H9 (cell line): ENCODE measurements at regions not wholly inside any gene's neighbourhood (a gene's known extent, or its start where the extent isn't known, plus 50 kb on each side); places are given as distances from the start of the nearest gene placed in this dataset.

Experiments
- DNase-seq: peaks from one replicate; pipeline ENCODE4 v3.0.0-alpha.2; 2017
- H2AFZ ChIP-seq: one replicate; pipeline ENCODE4 v1.6.1; 2013; ENCODE audit warnings: mild to moderate bottlenecking, low read length, control low read depth, moderate library complexity
- H2AK5ac ChIP-seq: 2 replicates; pipeline ENCODE4 v1.6.1; 2013; ENCODE audit warnings: low read length, control low read depth, mixed read lengths; ENCODE audit not compliant: insufficient read length
- H2BK120ac ChIP-seq: one replicate; pipeline ENCODE4 v1.6.1; 2013; ENCODE audit warnings: low read depth, mild to moderate bottlenecking, low read length, control low read depth, inconsistent platforms; ENCODE audit not compliant: poor library complexity, severe bottlenecking
- H2BK12ac ChIP-seq: 2 replicates; pipeline ENCODE4 v1.6.1; 2013; ENCODE audit warnings: low read length, control low read depth, mixed read lengths, low read depth; ENCODE audit not compliant: insufficient read length
- H2BK15ac ChIP-seq: 2 replicates; pipeline ENCODE4 v1.6.1; 2013; ENCODE audit warnings: low read depth, low read length, control low read depth
- H2BK20ac ChIP-seq: one replicate; pipeline ENCODE4 v1.6.1; 2013; ENCODE audit warnings: low read depth, mild to moderate bottlenecking, low read length, control low read depth, inconsistent platforms; ENCODE audit not compliant: poor library complexity, severe bottlenecking
- H2BK5ac ChIP-seq: 2 replicates; pipeline ENCODE4 v1.6.1; 2013; ENCODE audit warnings: low read length, control low read depth, mixed read lengths; ENCODE audit not compliant: insufficient read length
- H3K14ac ChIP-seq: 2 replicates; pipeline ENCODE4 v1.6.1; 2013; ENCODE audit warnings: low read length, control low read depth; ENCODE audit not compliant: insufficient read depth
- H3K18ac ChIP-seq: 2 replicates; pipeline ENCODE4 v1.6.1; 2013; ENCODE audit warnings: low read depth, mild to moderate bottlenecking, mixed read lengths, low read length, control low read depth; ENCODE audit not compliant: insufficient read length
- H3K23ac ChIP-seq: 2 replicates; pipeline ENCODE4 v1.6.1; 2013; ENCODE audit warnings: low read length, control low read depth, mixed read lengths, low read depth; ENCODE audit not compliant: insufficient read length
- H3K23me2 ChIP-seq: 2 replicates; pipeline ENCODE4 v1.6.1; 2013; ENCODE audit warnings: low read depth, mild to moderate bottlenecking, mixed read lengths, low read length, control low read depth; ENCODE audit not compliant: insufficient read length, poor library complexity, severe bottlenecking
- H3K27ac ChIP-seq: 2 replicates; pipeline ENCODE4 v1.5.1; 2013; ENCODE audit warnings: low read length, control low read depth, mixed read lengths, low read depth; ENCODE audit not compliant: insufficient read length
- H3K27me3 ChIP-seq: 2 replicates; pipeline ENCODE4 v1.6.1; 2013; ENCODE audit warnings: low read length, control low read depth, inconsistent platforms; ENCODE audit not compliant: insufficient read depth
- H3K4ac ChIP-seq: 2 replicates; pipeline ENCODE4 v1.6.1; 2013; ENCODE audit warnings: low read depth, mild to moderate bottlenecking, control low read depth, inconsistent platforms, low read length, moderate library complexity
- H3K4me1 ChIP-seq: 2 replicates; pipeline ENCODE4 v1.6.1; 2013; ENCODE audit warnings: low read length, control low read depth, inconsistent platforms; ENCODE audit not compliant: insufficient read depth
- H3K4me2 ChIP-seq: 2 replicates; pipeline ENCODE4 v1.6.1; 2013; ENCODE audit warnings: low read length, control low read depth, mixed read lengths; ENCODE audit not compliant: insufficient read length, insufficient read depth
- H3K56ac ChIP-seq: 2 replicates; pipeline ENCODE4 v1.6.1; 2013; ENCODE audit warnings: low read depth, mild to moderate bottlenecking, mixed read lengths, low read length, control low read depth; ENCODE audit not compliant: insufficient read length
- H3K79me1 ChIP-seq: 2 replicates; pipeline ENCODE4 v1.6.1; 2013; ENCODE audit warnings: low read depth, mild to moderate bottlenecking, moderate library complexity, low read length, control low read depth, inconsistent platforms; ENCODE audit not compliant: insufficient read depth, poor library complexity, severe bottlenecking
- H3K79me2 ChIP-seq: 2 replicates; pipeline ENCODE4 v1.6.1; 2013; ENCODE audit warnings: low read length, control low read depth, inconsistent platforms; ENCODE audit not compliant: insufficient read depth
- H3K9ac ChIP-seq: 2 replicates; pipeline ENCODE4 v1.6.1; 2013; ENCODE audit warnings: low read length, control low read depth, mixed read lengths; ENCODE audit not compliant: insufficient read length; ENCODE audit errors: extremely low read depth
- H3K9me3 ChIP-seq: one replicate; pipeline ENCODE4 v1.6.1; 2013; ENCODE audit warnings: low read depth, low read length, inconsistent platforms; ENCODE audit not compliant: control insufficient read depth
- H3T11ph ChIP-seq: one replicate; pipeline ENCODE4 v1.6.1; 2013; ENCODE audit warnings: mild to moderate bottlenecking, low read length, control low read depth, inconsistent platforms
- H4K20me1 ChIP-seq: one replicate; pipeline ENCODE4 v1.6.1; 2013; ENCODE audit not compliant: control insufficient read depth, insufficient read length, insufficient read depth
- H4K5ac ChIP-seq: 2 replicates; pipeline ENCODE4 v1.6.1; 2013; ENCODE audit warnings: low read depth, mild to moderate bottlenecking, mixed read lengths, low read length, control low read depth; ENCODE audit not compliant: insufficient read length
- H4K8ac ChIP-seq: replicated peaks from 2 replicates; pipeline ENCODE4 v1.6.1; 2013; ENCODE audit warnings: low read length, control low read depth, mixed read lengths, low read depth; ENCODE audit not compliant: insufficient read length
- H4K91ac ChIP-seq: 2 replicates; pipeline ENCODE4 v1.6.1; 2013; ENCODE audit warnings: low read depth, mild to moderate bottlenecking, moderate library complexity, mixed read lengths, low read length, control low read depth; ENCODE audit not compliant: insufficient read length
- H3K27ac Mint-ChIP-seq, 3 experiments: 2 replicates in 2 of 3; 3 replicates in 1 of 3; pipeline ENCODE4 v1.8.0; 2020 to 2021; ENCODE audit warnings: mixed read lengths in 3 of 3, mild to moderate bottlenecking in 1 of 3, moderate library complexity in 1 of 3
- H3K27me3 Mint-ChIP-seq: 2 replicates; pipeline ENCODE4 v1.8.0; 2021; ENCODE audit warnings: low read depth, mild to moderate bottlenecking, moderate library complexity, mixed read lengths
- H3K36me3 Mint-ChIP-seq, 3 experiments: 2 replicates in 2 of 3; 3 replicates in 1 of 3; pipeline ENCODE4 v1.8.0; 2020 to 2021; ENCODE audit warnings: low read depth in 3 of 3, mixed read lengths in 3 of 3; ENCODE audit not compliant: insufficient read depth in 1 of 3
- H3K4me1 Mint-ChIP-seq, 2 experiments: 2 replicates each; pipeline ENCODE4 v1.8.0; 2020; ENCODE audit warnings: mixed read lengths in 2 of 2
- H3K4me3 Mint-ChIP-seq, 2 experiments: 2 replicates in 1 of 2; 3 replicates in 1 of 2; pipeline ENCODE4 v1.8.0; 2020 to 2021; ENCODE audit warnings: mild to moderate bottlenecking in 2 of 2, mixed read lengths in 2 of 2, moderate library complexity in 1 of 2
- H3K9me3 Mint-ChIP-seq, 2 experiments: 2 replicates in 1 of 2; 3 replicates in 1 of 2; pipeline ENCODE4 v1.8.0; 2020; ENCODE audit warnings: mild to moderate bottlenecking in 2 of 2, mixed read lengths in 2 of 2, moderate library complexity in 1 of 2
- WGBS: extraction: QIAGEN DNeasy Blood & Tissue Kit; methylation state at CpG from one replicate; pipeline ENCODE4 v1.1.7; 2013; ENCODE audit warnings: missing lambda C conversion rate, low lambda C conversion rate, mixed read lengths; ENCODE audit not compliant: insufficient read length; ENCODE audit errors: extremely low coverage; 5-methylcytosine and 5-hydroxymethylcytosine counted together
- TF ChIP-seq, protein P1 (sequence below): fragments of 200-600 bp; sonication (generic); conservative IDR thresholded peaks from 3 replicates; pipeline ENCODE4 v1.8.0; 2021; ENCODE audit warnings: antibody characterized with exemption, mild to moderate bottlenecking

DNA sequence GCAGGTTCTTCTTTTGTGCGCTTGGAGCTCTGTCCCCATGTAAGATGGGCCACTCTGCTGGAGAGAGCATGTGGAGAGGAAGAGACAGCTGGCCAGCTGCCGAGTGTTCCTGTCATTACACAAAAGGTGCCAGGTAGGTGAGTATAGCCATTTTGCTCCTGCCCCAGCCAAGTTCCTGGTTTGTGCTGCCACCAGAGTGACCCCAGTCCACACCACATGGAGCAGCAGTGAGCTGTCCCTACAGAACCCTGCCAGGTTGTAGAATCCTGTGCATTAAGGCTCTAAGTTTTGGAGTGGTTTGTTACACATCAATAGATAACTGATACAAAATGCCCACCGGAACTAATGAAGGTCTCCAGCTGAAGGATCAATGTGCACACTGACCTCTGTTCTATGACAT is 84.6 kb upstream of the GHITM start:
- peak; percentile 40 for DNase-seq
- H4K8ac ChIP-seq = no peak overlapping the region
- H2AFZ ChIP-seq = no peak overlapping the region
- H4K91ac ChIP-seq = no peak overlapping the region
- no peak overlapping the region for H4K5ac ChIP-seq
- no peak overlapping the region for H3K56ac ChIP-seq
- H2BK5ac ChIP-seq = no peak overlapping the region
- no peak overlapping the region for H3K4me2 ChIP-seq
- no peak overlapping the region for H3K18ac ChIP-seq
- H2BK12ac ChIP-seq = no peak overlapping the region
- H3K36me3 Mint-ChIP-seq = no peaks in the 10 kb centered on the region
- no peaks in the 10 kb centered on the region; the same call in 1 of the 2 replicates for H3K4me1 ChIP-seq
- no peak overlapping the region for H3K23ac ChIP-seq
- no peaks in the 10 kb centered on the region for H3K79me2 ChIP-seq
- H3K27me3 ChIP-seq = no peaks in the 10 kb centered on the region
- H2BK120ac ChIP-seq = no peak overlapping the region
- no peak overlapping the region for H3K4ac ChIP-seq
- H3K23me2 ChIP-seq = no peaks in the 10 kb centered on the region
- TF ChIP-seq, protein P1, sequence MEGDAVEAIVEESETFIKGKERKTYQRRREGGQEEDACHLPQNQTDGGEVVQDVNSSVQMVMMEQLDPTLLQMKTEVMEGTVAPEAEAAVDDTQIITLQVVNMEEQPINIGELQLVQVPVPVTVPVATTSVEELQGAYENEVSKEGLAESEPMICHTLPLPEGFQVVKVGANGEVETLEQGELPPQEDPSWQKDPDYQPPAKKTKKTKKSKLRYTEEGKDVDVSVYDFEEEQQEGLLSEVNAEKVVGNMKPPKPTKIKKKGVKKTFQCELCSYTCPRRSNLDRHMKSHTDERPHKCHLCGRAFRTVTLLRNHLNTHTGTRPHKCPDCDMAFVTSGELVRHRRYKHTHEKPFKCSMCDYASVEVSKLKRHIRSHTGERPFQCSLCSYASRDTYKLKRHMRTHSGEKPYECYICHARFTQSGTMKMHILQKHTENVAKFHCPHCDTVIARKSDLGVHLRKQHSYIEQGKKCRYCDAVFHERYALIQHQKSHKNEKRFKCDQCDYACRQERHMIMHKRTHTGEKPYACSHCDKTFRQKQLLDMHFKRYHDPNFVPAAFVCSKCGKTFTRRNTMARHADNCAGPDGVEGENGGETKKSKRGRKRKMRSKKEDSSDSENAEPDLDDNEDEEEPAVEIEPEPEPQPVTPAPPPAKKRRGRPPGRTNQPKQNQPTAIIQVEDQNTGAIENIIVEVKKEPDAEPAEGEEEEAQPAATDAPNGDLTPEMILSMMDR = peak; percentile 45
- no peaks in the 10 kb centered on the region; the same call in 1 of the 2 replicates for H3K27me3 Mint-ChIP-seq
- H2BK20ac ChIP-seq = no peak overlapping the region
- no CpG with 5 or more reads among the region's 3 CpGs for WGBS
- no peak overlapping the region for H3T11ph ChIP-seq
- H3K14ac ChIP-seq = no peak overlapping the region
- H3K9me3 Mint-ChIP-seq = no peaks in the 10 kb centered on the region; a peak in 1 of 5 replicates
- no peak overlapping the region for H3K27ac Mint-ChIP-seq
- H3K4me1 Mint-ChIP-seq = peaks cover 24 to 27% of the 10 kb centered on the region in 2 experiments
- H2AK5ac ChIP-seq = no peak overlapping the region
- H2BK15ac ChIP-seq = no peak overlapping the region
- no peaks in the 10 kb centered on the region for H3K79me1 ChIP-seq
- no peaks in the 10 kb centered on the region for H3K9me3 ChIP-seq
- H4K20me1 ChIP-seq = no peaks in the 10 kb centered on the region
- no peak overlapping the region for H3K27ac ChIP-seq
- H3K9ac ChIP-seq = no peak overlapping the region
- H3K4me3 Mint-ChIP-seq = no peak overlapping the region
